Stimulated activated naive CD8-positive, alpha-beta T cell treated with anti-CD3 and anti-CD28 coated beads, Interleukin-15, Interleukin-2, amounts not matched to agents 100 ng/mL and 50 ng/mL, for 24 hours (primary cell): ENCODE measurements at regions not wholly inside any gene's neighbourhood (a gene's known extent, or its start where the extent isn't known, plus 50 kb on each side); places are given as distances from the start of the nearest gene placed in this dataset.

Source experiments
- H3K27ac Mint-ChIP-seq: one replicate; pipeline ENCODE4 v1.8.0; 2021; ENCODE audit warnings: mild to moderate bottlenecking, mixed read lengths
- H3K27me3 Mint-ChIP-seq: one replicate; pipeline ENCODE4 v1.8.0; 2021; ENCODE audit warnings: mixed read lengths
- H3K36me3 Mint-ChIP-seq: one replicate; pipeline ENCODE4 v1.8.0; 2021; ENCODE audit warnings: low read depth, mixed read lengths
- H3K4me1 Mint-ChIP-seq: one replicate; pipeline ENCODE4 v1.8.0; 2021; ENCODE audit warnings: low read depth, mixed read lengths
- H3K4me3 Mint-ChIP-seq: one replicate; pipeline ENCODE4 v1.8.0; 2021; ENCODE audit warnings: mild to moderate bottlenecking, mixed read lengths
- H3K9me3 Mint-ChIP-seq: one replicate; pipeline ENCODE4 v1.8.0; 2021; ENCODE audit warnings: mixed read lengths

DNA sequence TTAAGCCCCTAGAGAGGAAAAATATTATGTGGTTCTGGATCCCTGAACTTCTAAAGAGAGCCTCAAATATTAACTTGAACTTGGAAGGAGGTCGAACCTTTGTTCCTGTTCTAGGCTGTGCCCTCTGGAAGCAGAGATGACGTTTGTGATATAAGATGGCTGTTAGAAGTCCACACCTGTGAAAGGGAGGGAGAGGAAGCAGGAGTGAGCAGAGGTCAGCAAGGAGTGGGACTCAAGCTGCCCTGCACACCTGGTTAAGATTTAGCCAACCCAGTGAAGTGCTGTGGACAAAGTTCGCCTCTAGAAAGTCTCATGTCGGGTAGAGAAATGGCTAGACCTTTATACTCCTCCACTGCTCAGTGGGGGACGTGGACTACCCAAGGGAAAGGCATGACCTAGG is 566.2 kb downstream of the MID1IP1 start:
- Mint-ChIP-seq H3K27ac (no peak overlapping the region), H3K4me1 (peaks cover 6% of the 10 kb centered on the region), H3K4me3 (no peak overlapping the region), H3K27me3 (no peaks in the 10 kb centered on the region), H3K36me3 (no peaks in the 10 kb centered on the region), H3K9me3 (no peaks in the 10 kb centered on the region)

GRCh38 chrX:39372115-39372514 is 570.9 kb downstream of the MID1IP1 start:
- no peaks in the 10 kb centered on the region for H3K36me3 Mint-ChIP-seq
- H3K27me3 Mint-ChIP-seq, result no peaks in the 10 kb centered on the region
- no peak overlapping the region for H3K27ac Mint-ChIP-seq
- no peak overlapping the region for H3K4me3 Mint-ChIP-seq
- no peaks in the 10 kb centered on the region for H3K9me3 Mint-ChIP-seq
- no peaks in the 10 kb centered on the region for H3K4me1 Mint-ChIP-seq

DNA sequence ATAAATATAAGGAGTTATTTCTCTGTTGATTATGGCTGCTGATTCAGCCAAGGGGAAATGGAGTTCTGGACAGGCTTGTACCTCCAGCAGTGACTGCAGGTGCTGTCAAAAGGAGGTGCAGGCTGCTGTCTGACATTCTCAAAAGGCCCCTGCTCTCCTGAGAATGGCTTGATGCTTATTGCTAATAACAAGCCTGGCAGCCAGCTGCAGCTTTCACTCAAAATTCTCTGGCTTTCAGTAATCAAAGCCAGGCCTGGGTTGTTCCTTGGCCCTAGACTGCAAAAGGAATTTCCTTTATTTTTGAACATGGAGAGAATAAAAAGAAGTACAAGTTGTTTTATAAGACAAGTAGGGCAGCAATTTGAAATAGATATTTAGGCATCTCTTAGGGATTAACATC is 575.9 kb downstream of the MID1IP1 start:
- no peak overlapping the region for H3K4me3 Mint-ChIP-seq
- H3K27me3 Mint-ChIP-seq, result peaks cover 4% of the 10 kb centered on the region
- H3K9me3 Mint-ChIP-seq, result no peaks in the 10 kb centered on the region
- no peaks in the 10 kb centered on the region for H3K36me3 Mint-ChIP-seq
- H3K27ac Mint-ChIP-seq, result no peak overlapping the region
- peaks cover 10% of the 10 kb centered on the region for H3K4me1 Mint-ChIP-seq

- H3K27me3 Mint-ChIP-seq, result peaks cover 4% of the 10 kb centered on the region
- no peaks in the 10 kb centered on the region for H3K9me3 Mint-ChIP-seq
- H3K4me3 Mint-ChIP-seq, result no peak overlapping the region
- H3K27ac Mint-ChIP-seq, result no peak overlapping the region
- peaks cover 10% of the 10 kb centered on the region for H3K4me1 Mint-ChIP-seq
- H3K36me3 Mint-ChIP-seq, result no peaks in the 10 kb centered on the region
Observed at GRCh38 chrX:39377773-39378172, 576.5 kb downstream of the MID1IP1 start.

DNA sequence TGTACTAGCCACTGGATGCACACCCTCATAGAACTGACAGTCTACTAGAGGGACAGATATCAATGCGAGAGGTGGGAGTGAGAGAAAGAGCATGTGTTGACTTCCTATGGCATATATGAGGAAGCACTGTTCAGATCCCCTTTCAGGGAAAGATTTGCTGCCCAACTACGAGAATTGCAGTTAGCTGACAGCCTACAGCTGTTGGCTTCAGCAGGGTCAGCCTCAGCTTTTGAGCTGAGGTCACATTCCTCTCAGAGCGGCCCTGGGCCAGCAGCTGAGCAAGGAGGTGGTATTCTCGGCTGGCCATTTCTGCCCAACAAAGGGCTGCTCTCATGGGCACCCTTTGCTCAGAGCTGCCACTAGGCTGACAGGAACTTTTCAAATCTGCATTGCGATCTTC is 580.2 kb downstream of the MID1IP1 start:
- Mint-ChIP-seq H3K36me3 (no peaks in the 10 kb centered on the region), H3K4me1 (peaks cover 10% of the 10 kb centered on the region), H3K9me3 (no peaks in the 10 kb centered on the region), H3K27ac (no peak overlapping the region), H3K27me3 (peaks cover 4% of the 10 kb centered on the region), H3K4me3 (no peak overlapping the region)

DNA sequence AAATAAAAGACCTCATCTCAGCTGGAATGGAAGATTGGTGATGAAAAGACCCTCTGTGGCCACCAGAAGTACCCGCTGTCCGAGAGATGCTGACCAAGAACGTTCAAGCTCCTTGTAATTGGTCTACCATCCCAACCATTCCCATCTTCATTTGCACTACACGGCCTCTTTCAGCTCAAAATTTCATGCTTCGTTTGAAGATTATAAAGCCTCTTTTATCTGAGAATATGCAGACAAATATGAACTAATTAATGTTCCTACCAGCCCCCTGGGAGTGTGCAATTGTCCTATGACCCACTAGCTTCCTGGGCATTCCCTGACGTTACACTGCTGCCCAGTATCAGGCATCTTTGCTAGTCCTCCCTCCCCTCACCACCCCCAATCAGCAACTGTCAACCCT is 583.7 kb downstream of the MID1IP1 start:
- Mint-ChIP-seq H3K4me1 (no peaks in the 10 kb centered on the region), H3K36me3 (no peaks in the 10 kb centered on the region), H3K27ac (no peak overlapping the region), H3K27me3 (peaks cover 4% of the 10 kb centered on the region), H3K4me3 (no peak overlapping the region), H3K9me3 (no peaks in the 10 kb centered on the region)

- Mint-ChIP-seq H3K4me3 (no peak overlapping the region), H3K9me3 (no peaks in the 10 kb centered on the region), H3K27me3 (no peaks in the 10 kb centered on the region), H3K36me3 (no peaks in the 10 kb centered on the region), H3K4me1 (peaks cover 7% of the 10 kb centered on the region), H3K27ac (no peak overlapping the region)
Observed at GRCh38 chrX:39388730-39389129, 587.5 kb downstream of the MID1IP1 start.

- Mint-ChIP-seq H3K27ac (no peak overlapping the region), H3K9me3 (no peaks in the 10 kb centered on the region), H3K36me3 (no peaks in the 10 kb centered on the region), H3K27me3 (no peaks in the 10 kb centered on the region), H3K4me1 (peaks cover 13% of the 10 kb centered on the region), H3K4me3 (no peak overlapping the region)
Observed at GRCh38 chrX:39396358-39396995, 595.2 kb downstream of the MID1IP1 start.

DNA sequence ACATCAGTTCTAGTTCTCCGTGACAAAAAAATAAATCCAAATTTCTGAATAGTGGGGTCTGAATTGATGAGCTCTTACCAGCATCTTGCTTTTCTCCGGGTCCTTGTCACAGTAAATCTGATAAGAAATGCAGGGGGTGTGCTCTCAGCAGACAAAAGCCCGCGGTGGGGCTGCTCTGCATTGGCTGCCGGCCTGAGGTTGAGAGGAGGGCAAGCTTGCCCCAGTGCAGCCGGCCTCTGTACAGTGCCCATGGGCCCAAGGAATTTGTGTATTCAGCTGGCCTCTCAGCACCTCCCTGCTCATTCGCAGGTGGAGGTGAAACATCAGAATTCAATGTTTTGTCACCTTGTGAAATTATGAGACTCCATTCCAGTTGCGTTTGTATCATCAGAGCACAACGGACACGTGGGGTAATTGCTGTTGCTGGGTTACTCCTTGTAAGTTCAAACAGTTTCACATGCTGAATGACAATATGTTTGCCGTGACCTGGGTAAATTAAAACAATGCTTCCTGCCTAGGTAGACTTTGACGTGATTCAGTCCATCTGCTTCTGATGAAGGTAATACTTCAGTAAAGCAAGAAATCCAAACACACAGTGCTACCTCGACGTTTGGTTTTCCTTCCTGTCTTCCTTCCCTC is 596.4 kb downstream of the MID1IP1 start:
- H3K36me3 Mint-ChIP-seq, result no peaks in the 10 kb centered on the region
- H3K4me1 Mint-ChIP-seq, result peaks cover 25% of the 10 kb centered on the region
- no peaks in the 10 kb centered on the region for H3K27me3 Mint-ChIP-seq
- no peak overlapping the region for H3K4me3 Mint-ChIP-seq
- no peaks in the 10 kb centered on the region for H3K9me3 Mint-ChIP-seq
- H3K27ac Mint-ChIP-seq, result no peak overlapping the region

DNA sequence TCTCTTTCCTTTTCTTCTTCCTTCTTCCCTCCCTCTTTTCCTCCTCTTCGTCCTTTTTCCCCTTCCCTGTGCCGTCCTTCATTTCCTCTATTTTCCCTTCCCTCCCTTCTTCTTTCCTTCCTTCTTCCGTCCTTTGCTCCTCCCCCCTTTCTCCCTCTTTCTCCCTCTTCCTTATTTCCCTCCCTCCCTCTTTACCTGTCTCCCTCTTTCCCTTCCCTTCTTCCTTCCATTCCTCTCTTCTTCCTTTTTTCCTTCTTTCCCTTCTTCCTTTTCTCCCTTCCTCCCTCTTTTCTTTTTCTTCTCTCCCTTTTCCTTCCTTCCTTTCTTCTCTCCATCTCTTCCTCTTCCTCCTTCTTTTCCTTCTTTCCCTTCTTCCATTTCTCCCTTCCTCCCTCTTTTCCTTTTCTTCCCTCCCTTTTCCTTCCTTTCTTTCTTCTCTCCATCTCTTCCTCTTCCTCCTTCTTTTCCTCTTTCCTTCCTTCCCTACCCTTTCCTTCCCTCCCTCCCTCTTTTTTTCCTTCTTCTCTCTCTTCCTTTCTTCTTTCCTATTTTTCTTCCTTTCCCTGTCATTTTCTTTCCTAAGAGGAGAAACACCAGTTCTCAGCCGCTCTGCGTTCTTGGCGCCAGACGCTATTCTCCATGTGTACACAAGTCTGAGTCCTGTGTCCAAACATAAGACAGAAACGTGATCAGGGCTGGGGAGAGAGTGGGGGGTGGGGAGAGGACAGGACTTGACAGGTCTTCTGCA is 597.1 kb downstream of the MID1IP1 start:
- no peaks in the 10 kb centered on the region for H3K36me3 Mint-ChIP-seq
- H3K4me3 Mint-ChIP-seq, result no peak overlapping the region
- no peaks in the 10 kb centered on the region for H3K27me3 Mint-ChIP-seq
- H3K4me1 Mint-ChIP-seq, result peaks cover 23% of the 10 kb centered on the region
- H3K27ac Mint-ChIP-seq, result no peak overlapping the region
- H3K9me3 Mint-ChIP-seq, result no peaks in the 10 kb centered on the region

DNA sequence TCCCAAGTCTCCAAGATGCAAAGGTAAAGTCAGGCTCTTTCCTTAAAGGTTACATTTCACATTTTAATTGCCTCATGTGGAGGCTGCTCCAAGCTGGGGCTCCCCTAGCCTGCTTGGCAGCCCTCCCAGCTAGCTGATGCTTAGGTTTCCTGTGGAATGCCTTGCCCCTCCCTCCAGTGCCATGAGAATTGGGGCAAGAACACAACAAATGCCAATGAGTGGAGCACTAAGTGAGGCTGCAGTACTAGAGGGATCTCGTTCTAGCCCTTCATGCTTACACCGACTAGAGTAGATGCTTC is 597.7 kb downstream of the MID1IP1 start:
- no peaks in the 10 kb centered on the region for H3K9me3 Mint-ChIP-seq
- H3K4me1 Mint-ChIP-seq, result peaks cover 23% of the 10 kb centered on the region
- H3K27ac Mint-ChIP-seq, result no peak overlapping the region
- no peaks in the 10 kb centered on the region for H3K27me3 Mint-ChIP-seq
- H3K36me3 Mint-ChIP-seq, result no peaks in the 10 kb centered on the region
- no peak overlapping the region for H3K4me3 Mint-ChIP-seq

- Mint-ChIP-seq H3K9me3 (no peaks in the 10 kb centered on the region), H3K36me3 (no peaks in the 10 kb centered on the region), H3K4me1 (peaks cover 23% of the 10 kb centered on the region), H3K27me3 (no peaks in the 10 kb centered on the region), H3K27ac (no peak overlapping the region), H3K4me3 (no peak overlapping the region)
Observed at GRCh38 chrX:39399387-39399786, 598.1 kb downstream of the MID1IP1 start.

DNA sequence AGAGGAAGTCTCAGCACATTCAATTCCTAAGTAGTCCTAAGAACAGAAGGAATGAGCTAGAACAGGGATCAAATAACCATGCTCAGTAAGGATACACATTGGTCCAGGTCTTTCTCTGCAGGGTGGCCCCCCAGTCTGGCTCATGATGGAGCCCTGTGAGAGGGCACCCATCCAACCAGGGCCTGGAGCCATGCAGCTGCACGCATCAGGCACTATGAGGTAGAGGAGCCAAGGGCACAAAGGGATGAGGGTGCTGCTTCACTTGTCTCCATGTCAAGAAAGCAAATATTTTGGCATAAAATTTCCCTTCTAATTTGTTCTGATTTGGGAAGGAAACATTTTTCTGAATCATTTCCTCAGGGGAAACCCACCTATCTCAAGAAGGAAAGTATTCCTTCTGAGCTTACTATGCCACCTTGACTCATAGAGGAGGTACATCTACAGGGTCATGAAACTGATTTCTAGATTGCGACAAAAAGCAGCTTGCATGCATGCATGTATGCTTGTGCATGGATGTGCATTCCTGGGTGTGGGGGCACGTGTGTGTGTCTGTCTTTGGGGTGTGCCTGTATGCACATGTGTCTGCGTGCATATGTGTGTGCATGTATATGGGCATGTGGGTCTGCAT is 600.3 kb downstream of the MID1IP1 start:
- no peak overlapping the region for H3K27ac Mint-ChIP-seq
- H3K4me3 Mint-ChIP-seq, result no peak overlapping the region
- peaks cover 23% of the 10 kb centered on the region for H3K4me1 Mint-ChIP-seq
- H3K27me3 Mint-ChIP-seq, result peaks cover 4% of the 10 kb centered on the region
- no peaks in the 10 kb centered on the region for H3K9me3 Mint-ChIP-seq
- no peaks in the 10 kb centered on the region for H3K36me3 Mint-ChIP-seq

DNA sequence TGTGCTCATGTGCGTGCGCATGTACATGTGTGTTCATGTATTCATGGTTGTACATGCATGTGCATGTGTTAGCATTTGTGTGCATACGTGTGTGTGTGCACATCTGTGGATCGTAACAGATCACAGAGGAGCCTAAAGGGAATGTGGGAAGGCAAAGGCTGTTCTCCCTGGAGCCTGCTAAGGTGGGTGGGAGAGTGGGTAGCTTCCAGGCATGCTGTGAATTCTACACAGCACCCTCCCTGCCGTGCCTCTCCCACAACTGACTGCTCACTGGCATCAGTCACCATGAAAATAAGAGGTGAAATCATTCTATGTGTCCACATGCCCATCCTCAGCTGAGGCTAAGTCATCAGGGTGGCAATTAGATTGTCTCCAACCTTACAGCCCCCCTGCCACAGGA is 600.9 kb downstream of the MID1IP1 start:
- Mint-ChIP-seq H3K9me3 (no peaks in the 10 kb centered on the region), H3K4me1 (peaks cover 23% of the 10 kb centered on the region), H3K27ac (no peak overlapping the region), H3K36me3 (no peaks in the 10 kb centered on the region), H3K27me3 (peaks cover 4% of the 10 kb centered on the region), H3K4me3 (no peak overlapping the region)

GRCh38 chrX:39406799-39407198 is 605.5 kb downstream of the MID1IP1 start:
- Mint-ChIP-seq H3K9me3 (no peaks in the 10 kb centered on the region), H3K4me3 (no peak overlapping the region), H3K4me1 (peaks cover 24% of the 10 kb centered on the region), H3K27me3 (peaks cover 4% of the 10 kb centered on the region), H3K36me3 (no peaks in the 10 kb centered on the region), H3K27ac (no peak overlapping the region)
